ENCODE measurements at regions not wholly inside any gene's neighbourhood (a gene's known extent, or its start where the extent isn't known, plus 50 kb on each side); places are given as distances from the start of the nearest gene placed in this dataset.

DNA sequence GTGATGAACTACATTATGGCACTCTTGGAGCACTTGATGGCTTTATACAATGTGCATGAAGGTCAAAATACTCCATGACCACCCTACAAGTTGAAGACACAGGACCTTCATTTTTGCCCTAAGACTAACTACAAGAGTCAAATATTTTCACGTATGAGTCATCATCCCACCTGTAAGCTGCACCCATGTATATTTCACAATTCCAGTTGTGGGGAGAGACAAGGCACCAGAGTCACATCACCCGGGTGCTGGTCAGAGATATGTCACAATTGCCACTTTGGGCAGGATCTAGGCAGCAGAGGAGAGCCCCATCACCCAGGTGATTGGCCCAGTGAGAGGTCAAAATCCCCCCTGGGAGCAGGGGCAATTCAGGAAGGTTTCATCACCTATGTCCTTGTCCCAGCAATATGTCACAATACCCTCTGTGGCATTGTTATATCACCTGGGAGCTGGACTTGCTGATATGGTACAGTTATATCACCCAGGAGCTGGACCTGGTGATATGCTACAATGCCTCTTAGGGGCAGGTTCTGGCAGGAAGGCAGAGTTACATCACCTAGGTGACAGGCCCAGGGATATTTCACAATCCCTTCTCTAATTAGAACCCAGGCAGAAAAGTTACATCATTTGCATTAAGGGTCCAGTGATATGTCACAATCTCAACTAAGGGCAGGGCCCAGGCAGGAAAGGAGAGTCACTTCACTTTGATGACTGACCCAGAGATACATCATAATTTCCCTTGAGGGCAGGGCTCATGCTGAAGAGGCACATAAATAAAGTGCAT lies 1839.2 kb downstream of the TP53TG3F start:
- DNase-seq = no peak

DNA sequence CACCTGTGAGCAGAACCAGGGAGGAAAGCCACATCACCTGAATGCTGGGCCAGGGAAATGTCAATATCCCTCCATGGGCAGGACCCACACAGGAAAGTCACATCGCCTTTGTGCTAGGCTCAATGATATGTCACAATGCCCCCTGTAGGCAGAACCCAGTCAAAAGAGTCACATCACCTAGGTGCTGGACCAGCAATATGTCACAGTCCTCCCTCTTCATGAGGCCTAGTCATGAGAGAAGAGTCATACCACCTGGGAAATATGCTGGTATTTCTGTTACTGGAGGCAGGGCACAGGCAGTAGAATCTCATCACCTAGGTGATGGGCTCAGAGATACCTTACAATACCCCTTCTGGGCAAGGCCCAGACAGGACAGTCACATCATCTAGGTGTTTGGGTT lies 1843.4 kb downstream of the TP53TG3F start:
- no peak for DNase-seq

DNA sequence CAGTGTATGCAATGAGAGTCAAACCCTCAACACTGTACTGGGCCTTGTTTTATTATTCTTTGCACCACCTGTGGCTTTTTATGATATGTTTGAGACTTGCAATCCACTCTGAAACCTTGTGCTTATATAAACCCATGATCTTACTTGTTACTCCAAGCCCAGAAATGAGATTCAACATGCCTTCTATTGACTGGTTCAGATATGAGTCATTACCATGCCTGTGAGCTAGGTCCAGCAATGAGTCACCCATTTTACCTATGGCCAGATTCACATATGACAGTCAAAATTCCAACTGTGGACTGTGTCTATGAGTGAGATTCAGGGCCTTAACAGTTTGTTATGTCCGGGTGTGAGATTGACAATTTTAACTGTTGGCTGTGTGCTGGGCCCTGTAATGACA lies 1846.1 kb downstream of the TP53TG3F start:
- no peak for DNase-seq

DNA sequence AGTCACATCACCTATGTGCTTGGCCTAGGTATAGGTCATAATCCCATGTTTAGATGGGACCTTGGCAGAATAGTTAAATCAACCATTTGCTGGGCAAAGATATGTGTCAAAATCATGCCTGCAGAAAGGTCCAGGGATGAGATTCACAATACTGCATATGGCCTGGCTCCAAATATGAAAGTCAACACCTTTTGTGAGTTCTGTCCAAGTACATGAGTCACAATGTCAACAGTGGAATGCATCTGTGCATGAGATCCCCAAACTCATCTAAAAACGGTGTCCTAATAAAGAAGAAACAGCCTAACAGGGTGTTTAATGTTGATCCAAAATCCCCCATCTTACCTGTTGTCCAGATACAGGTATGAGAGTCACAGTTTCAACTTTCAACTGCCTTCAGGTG lies 1847.5 kb downstream of the TP53TG3F start:
- no peak for DNase-seq

DNA sequence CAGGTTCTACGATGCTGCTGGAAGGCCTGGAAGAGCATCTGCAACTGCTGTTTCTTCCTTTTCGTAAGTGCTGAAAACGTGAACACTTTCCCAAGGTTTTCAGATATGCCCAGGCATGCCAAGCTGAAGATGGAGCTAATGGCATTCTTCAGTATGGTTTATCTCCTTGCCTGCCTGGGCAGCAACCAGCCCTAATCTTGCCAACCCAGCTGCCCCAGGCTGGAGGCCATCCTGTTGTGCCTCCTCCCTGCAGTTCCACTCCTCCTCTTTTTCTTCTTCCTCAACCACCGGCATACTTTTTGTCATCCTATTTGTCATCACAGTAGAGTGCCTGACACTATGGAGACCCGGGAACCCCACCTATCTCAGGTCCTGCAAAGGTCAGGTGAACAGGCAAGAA lies 1849.3 kb downstream of the TP53TG3F start:
- DNase-seq = no peak

DNA sequence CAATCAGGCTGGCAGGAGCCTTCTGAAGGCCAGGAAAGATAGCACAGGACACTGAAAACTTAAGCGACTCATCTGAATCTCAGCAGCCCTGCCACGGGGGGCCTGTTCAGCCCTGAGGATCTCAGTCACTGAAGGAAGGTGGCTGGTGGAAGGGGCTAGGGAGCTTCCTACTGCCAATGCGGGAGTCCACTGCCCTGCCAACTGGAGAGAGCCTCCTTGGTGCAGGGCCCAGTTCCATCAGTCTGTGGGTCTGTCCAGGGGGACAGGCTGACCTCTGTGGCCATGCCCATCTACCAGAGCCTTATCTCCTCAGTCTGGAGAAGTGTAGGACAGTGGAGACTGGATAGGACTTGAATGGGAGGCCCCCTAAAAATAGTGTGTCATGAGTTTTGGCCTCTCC lies 1851.6 kb downstream of the TP53TG3F start:
- DNase-seq = no peak

DNA sequence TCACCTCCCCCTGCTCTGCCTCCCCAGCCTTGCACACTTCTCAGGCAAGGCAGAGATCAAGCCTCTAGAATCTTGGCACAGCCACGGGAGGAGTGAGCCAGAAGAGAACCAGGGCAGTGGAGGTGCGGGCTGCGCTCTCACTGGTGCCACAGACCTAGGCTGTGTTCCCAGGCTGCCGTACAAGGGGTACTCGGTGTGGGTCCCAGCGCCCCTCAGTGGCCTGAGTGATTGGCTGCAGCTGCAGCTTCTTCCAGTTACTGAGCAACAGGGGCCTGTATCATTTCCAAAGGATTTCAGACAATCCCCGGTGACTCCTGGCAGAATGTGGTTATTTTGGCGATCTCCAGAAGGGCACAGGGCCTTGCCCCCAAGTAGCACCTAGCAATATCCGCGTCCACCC lies 1852.1 kb downstream of the TP53TG3F start:
- no peak for DNase-seq

DNA sequence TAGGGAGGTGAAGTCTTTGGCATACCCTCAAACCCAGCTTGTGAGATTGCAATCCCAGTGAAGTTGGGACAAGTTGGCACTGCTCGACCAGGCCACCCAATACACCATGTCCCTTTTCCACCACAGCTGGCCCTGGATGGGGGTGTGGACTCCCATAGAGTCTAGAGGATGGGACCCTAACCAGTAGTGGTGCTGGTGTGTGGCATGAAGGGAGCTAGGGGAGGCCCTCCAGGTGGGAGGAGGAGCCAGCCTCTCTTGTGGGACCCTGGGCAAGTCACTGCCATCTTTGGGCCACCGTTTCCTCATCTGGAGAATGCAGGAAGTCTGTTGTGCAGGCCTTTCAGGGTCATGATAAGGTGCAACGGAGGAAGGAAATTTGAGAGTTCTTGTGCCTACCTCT lies 1854.9 kb downstream of the TP53TG3F start:
- no peak for DNase-seq

DNA sequence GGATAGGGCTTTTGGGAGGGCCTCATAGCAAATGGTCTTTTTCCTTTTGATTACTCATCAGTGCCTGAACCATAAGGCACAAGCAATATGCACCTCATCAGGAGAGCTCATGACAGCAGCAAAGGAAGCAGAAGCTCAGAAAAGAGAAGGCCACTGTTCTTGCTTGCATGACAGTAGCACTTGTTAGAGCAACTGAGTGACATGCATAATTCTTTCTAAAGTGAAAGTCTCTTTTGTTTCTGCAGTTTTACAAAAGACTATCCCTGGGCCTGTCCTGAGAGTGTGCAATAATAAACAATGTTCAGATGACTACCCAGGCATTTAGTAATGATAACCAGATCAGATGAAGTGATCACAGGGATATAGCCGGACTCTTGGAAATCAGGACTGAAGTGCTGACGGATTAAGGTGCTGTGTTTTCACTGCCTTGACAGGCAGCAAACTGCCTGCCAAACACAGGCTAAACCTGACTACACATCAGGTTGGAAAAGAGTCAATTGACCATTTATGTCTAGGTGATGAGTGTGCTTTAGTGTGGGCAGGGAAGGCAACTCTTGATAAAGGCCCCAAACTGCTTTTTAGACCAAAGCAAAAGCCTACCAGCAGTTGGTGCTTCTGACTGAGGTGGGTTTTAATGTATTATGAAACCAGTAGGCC lies 1860.3 kb downstream of the TP53TG3F start:
- no peak for DNase-seq

DNA sequence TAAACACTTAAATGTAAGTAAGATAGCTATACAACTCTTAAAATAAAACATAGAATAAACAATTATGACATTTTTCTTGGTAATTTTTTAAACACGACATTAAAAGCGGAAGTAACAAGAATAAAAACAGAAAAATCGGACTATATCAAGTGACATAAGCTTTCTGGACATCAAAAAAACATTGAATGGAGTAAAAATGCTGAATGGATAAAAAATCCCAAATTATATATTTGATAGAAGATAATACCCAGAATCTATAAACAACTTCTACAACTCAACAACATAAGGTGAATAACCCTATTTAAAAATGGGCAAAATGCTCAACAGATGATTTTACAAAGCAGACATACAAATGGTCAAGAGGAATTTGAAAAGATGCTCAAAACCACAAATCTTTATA lies 1866.5 kb downstream of the TP53TG3F start:
- no peak for DNase-seq

DNA sequence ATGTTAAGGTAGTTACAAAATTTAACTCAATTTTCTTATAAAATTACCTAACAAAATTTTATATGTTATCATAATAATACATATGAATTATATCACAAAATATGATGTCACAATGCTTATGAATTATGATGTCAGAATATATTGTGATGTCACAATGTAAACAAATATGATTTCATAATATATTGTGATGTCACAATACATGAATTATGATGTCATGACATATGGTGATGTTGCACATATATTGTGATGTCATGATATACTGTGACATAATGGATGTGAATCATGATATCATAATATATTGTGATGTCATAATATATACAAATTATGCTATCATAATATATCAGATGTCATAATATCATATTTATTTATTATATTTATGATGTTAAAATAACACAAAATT lies 1879.9 kb downstream of the TP53TG3F start:
- DNase-seq = no peak

DNA sequence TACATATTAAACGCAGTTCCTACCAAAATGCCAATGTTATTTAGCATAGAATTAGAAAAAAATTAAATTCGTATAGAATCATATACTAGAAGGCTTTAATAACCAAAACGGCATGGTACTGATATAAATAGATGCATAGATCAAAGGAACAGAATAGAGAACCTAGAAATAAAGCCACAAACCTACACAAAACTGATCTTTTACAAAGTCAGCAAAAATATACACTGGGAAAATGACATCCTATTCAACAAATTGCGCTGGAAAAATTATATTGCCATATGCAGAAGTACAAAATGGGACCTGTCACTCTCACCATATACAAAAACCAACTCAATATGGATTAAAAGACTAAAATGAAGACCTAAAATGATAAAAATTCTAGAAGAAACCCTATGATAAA lies 1882.6 kb downstream of the TP53TG3F start:
- no peak for DNase-seq

DNA sequence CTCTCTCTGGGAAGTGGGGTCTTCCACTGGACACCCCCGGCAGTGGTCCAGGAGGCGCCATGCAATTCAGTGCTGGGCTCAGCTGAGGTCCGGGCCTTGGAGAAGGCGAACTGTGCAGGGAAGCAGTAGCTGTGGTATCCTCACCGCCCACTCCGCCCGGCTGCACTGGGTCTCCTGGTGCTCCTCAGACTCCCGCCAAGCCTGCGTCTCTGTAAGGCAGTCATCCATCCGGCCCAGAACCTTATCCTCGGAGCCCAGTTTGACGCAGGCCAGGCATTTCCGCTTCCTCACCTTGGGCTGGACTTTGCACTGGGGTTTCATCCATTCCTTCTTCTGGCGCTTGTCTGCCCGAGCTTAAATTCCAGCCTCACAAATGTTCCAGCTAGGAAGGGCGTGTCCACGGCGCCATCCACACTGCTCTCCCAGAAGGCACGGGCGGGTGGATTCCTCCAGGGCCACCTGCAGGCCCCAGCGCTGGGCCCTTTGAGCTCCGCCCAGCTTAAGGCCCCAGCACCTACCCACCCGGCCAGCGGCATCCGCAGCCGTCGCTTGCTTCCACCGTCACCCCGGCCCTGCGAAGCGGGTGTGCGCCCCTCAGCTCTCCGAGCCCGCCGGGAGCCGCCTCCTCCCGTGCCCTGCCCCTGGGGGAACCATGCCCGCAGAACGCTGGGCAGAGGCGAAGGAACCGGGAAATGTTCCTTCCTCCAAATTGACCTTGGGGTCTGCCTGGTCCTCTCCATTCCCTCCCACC lies 1884.8 kb downstream of the TP53TG3F start:
- DNase-seq = no peak

DNA sequence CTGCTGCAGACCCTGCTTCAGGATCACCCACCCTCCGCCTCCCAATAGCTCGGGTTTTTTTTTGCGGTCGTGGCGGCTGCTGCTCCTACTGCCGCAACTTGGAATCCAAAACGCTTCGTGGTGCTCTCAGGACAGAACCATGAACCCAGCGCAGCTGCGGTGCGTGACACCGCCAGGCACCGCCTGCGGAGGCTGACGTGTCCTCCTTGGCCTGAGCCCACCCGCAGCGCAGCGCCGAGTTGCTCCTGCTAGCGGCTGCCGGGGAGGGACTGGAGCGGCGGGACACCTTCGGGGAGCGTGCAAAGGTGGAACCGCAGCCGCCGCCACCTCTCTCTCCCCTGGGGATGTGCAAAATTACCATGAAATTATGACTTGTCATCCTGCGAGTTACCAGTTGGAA lies 1893.0 kb downstream of the TP53TG3F start:
- DNase-seq = no peak

DNA sequence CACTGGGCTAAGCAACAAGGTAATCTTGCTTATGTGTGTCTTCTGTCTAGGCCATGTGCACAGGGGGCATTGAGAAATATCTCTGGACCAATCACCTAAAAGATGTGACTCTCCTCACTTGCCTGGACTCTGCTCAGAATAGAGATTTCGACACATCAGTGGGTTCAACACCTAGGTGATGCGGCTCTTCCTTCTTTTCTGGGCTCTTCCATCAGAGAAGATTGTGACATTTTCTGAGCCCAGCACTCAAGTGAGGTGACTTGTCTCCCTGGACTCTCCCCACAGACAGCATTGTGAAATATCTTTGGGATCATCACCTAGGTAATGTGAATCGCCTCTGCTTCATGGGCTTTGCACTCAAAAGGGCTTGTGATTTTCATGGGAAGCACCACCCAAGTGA lies 1904.1 kb downstream of the TP53TG3F start:
- DNase-seq = no peak

DNA sequence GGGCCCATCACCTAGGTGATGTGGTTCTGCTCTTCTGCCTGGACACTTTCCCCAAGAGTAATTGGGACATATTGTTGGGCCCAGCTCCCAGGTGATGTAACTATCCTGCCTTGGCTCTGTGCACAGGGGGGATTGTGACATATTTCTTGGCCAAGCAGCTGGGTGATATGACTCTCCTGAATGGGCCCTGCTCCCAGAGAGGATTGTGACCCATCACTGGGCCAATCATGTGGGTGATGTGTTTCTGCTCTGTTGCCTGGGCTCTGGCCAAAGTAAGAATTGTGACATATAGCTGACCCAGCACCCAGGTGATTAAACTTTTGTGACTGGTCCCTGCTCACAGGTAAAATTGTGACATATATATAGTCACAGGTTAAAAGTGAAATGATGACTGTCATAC lies 1904.9 kb downstream of the TP53TG3F start:
- no peak for DNase-seq

DNA sequence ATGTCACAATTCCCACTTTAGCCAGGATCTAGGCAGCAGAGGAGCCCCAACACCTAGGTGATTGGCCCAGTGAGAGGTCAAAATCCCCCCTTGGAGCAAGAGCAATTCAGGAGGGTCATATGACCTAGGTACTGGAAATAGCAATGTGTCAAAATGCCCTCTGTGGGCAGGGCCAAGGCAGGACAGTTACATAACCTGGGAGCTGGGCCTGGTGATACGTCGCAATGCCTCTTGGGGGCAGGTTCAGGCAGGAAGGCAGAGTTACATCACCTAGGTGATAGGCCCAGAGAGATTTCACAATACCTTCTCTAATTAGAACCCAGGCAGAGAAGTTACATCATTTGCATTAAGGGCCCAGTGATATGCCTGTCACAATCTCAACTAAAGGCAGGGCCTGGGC lies 1906.3 kb downstream of the TP53TG3F start:
- no peak for DNase-seq

DNA sequence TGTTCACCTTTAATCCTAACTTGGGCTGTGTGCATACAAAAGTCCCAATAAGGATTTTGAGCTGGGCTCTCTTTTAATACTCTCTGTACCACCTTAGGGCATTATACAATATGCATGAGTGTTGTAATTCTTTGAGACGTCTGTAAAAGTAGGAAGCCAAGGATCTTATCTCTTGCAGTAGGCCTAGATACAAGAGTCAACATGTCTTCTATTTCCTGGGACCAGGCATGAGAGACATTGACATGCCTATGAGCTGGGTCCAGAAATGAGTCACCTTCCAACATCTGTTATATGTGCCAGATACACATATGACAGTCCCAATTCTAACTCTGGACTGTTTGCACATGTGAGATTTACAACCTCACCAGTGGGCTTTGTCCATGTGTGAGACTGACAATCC lies 1911.2 kb downstream of the TP53TG3F start:
- DNase-seq = no peak

DNA sequence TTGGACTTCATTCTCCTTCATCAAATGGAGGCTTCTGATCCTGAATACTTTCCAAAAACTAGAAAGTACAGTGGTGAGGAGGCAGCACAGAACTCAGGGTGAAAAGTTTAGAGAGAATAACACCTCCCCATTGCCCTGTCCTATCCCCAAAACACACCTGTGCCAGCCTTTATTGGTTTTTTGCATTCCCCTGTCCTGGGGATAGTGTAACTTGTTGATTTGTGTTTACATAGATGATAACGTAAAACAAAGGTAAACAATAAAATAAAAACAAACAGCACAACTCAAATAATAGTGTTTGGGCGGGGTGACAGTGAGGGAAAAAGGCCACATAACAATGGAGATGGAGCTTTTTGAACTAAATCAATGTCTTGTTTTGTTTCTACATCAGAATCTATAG lies 1917.7 kb downstream of the TP53TG3F start:
- DNase-seq = no peak

DNA sequence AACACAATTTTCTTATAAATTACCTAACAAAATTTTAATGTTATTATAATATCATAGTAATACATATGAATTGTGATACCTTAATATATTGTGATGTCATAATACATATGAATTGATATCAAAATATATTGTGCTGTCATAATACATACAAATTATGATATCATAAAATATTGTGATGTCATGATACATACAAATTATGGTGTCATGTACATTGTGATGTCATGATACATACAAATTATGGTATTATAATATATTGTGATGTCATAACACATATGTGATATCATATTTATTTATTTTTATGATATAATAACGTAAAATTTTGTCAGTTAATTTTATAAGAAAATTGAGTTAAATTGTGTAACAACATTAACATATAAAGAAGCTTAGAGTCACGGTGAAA lies 1927.2 kb downstream of the TP53TG3F start:
- no peak for DNase-seq

DNA sequence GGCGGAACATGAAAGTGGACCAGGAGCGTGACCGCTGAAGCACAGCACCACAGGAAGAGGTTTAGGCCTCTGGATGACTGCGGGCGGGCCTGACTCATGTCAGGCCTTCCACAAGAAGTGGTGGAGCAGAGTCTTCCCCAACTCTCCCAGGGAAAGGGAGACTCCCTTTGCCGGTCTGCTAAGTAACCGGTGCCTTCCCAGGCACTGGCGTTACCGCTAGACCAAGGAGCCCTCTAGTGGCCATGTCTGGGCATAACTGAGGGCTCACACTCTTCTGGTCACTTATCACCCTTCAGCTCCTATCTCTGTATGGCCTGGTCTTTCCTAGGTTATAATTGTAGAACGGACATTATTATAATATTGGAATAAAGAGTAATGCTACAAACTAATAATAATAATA lies 1931.9 kb downstream of the TP53TG3F start:
- no peak for DNase-seq

DNA sequence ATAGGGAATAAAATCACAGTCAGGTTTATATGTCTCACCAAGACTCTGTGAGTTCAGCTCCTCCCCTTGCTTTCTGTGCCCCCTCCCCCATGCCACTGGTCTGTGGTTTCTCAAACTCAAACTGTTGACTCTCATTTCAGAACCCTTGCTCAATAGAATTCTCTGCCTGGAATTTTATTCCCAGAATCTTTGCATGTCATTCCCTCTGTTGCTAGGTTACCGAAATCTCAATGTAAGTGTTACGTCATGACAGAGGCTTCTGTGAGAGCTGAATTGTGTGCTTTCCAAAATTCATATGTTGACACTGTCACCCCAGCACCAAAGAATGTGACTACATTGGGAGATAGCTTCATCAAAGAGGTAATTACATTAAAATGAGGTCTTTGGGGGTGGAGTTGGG lies 1938.8 kb downstream of the TP53TG3F start:
- DNase-seq = no peak

DNA sequence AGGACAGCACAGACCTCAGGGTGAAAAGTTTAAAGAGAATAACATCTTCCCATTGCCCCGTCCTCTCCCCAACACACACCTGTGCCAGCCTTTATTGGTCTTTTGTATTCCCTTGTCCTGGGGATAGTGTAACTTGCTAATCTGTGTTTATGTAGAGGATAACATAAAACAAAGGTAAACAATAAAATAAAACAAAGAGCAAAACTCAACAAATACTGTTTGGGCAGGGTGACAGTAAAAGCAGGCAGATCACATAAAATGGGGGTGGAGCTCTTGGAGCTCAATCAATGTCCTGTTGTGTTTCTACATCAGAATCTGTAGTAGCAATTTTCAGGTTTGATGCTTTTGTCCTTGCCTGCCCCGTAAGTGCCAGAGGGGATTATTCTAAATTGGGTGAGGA lies 1939.7 kb downstream of the TP53TG3F start:
- DNase-seq = no peak

DNA sequence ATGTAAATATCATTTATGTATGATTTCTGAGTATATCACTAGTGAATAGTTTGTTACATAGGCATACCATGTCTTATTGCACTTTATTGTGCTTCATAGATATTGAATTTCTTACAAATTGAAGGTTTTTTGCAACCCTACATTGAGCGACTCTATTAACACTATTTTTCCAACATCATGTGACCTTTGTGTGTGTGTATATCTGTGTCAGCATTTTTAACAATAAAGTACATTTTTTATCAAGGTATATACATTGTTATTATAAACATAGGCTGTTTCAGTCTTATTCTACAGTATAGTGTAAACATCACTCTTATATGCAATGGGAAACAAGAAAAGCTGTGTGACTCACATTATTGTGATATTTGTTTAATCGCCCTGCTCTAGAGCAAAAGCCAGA lies 1944.9 kb downstream of the TP53TG3F start:
- no peak for DNase-seq
